Motor neuron (in vitro differentiated cells): ENCODE measurements at regions not wholly inside any gene's neighbourhood (a gene's known extent, or its start where the extent isn't known, plus 50 kb on each side); places are given as distances from the start of the nearest gene placed in this dataset.

Experiments
- ATAC-seq, 8 experiments: fragments of 200-7000 bp; cut with Tn5 transposase; replicated peaks in 6 of 8; 2 replicates each; pipeline ENCODE4 v1.8.0; 2021; ENCODE audit warnings: mild to moderate bottlenecking in 8 of 8, moderate library complexity in 8 of 8
- H3K27ac ChIP-seq, 2 donors: fragments of 250-450 bp; sonication (Bioruptor Pico); 2 replicates each; pipeline ENCODE4 v1.9.0; 2021; ENCODE audit warnings: antibody characterized with exemption in 2 of 2, mild to moderate bottlenecking in 2 of 2, moderate library complexity in 1 of 2
- H3K4me1 ChIP-seq, 2 donors: fragments of 250-450 bp; sonication (Bioruptor Pico); replicated peaks in 1 of 2; 2 replicates each; pipeline ENCODE4 v1.6.1; 2021; ENCODE audit warnings: antibody characterized with exemption in 2 of 2, mild to moderate bottlenecking in 2 of 2, moderate library complexity in 1 of 2
- H3K4me3 ChIP-seq, 5 donors: fragments of 250-450 bp; sonication (Bioruptor Pico); 2 replicates each; pipeline ENCODE4 v1.9.0; 2021; ENCODE audit warnings: antibody characterized with exemption in 5 of 5, mild to moderate bottlenecking in 5 of 5, moderate library complexity in 4 of 5
- WGBS, 10 experiments: fragments of 450-650 bp; shearing (Covaris generic); methylation state at CpG; one replicate each; pipeline ENCODE4 v1.0.0; 2022; 5-methylcytosine and 5-hydroxymethylcytosine counted together
- in situ Hi-C, 9 experiments: fragments of 400-800 bp; cut with MboI; loops; one replicate each; pipeline ENCODE4 v1.15.0; 2021; ENCODE audit warnings: low sequenced_read_pairs in 9 of 9, low pct_unique_long_range_greater_than_20kb in 2 of 9; ENCODE audit not compliant: unreplicated experiment in 9 of 9

GRCh38 chr2:238645716-238646115 lies 202.2 kb upstream of the TWIST2 start:
- Histone ChIP-seq H3K27ac (no peak overlapping the region), H3K4me1 (peaks cover 13 to 15% of the 10 kb centered on the region in 2 donors), H3K4me3 (no peak overlapping the region)
- in situ Hi-C loops, result loop anchor here in 1 of 9 experiments (25.0 kb wide), 1 partner anchor 108 kb away; no protein-coding TSS in a partner anchor
- ATAC-seq, result no peak
- WGBS, 10 experiments, result 80 to 100% (median 100%) methylated on average over 1 of the region's 1 CpG; no CpG with 5 or more reads in 2 of the 10 experiments

GRCh38 chr2:238646281-238646680 lies 201.6 kb upstream of the TWIST2 start:
- no peak for ATAC-seq
- WGBS, 10 experiments, result 37 to 100% (median 71%) methylated on average over 1 to 4 of the region's 4 CpGs; no CpG with 5 or more reads in 1 of the 10 experiments
- H3K4me1 ChIP-seq, result peaks cover 13 to 15% of the 10 kb centered on the region in 2 donors
- no peak overlapping the region for H3K27ac ChIP-seq
- in situ Hi-C loops, result loop anchor here in 1 of 9 experiments (25.0 kb wide), 1 partner anchor 109 kb away; no protein-coding TSS in a partner anchor
- H3K4me3 ChIP-seq, result no peak overlapping the region

- 50 to 100% (median 87%) methylated on average over 1 to 4 of the region's 4 CpGs; no CpG with 5 or more reads in 3 of the 10 experiments for WGBS, 10 experiments
- ATAC-seq, result no peak
- no peak overlapping the region for H3K4me3 ChIP-seq
- H3K27ac ChIP-seq, result no peak overlapping the region
- in situ Hi-C loops, result loop anchor here in 1 of 9 experiments (25.0 kb wide), 1 partner anchor 110 kb away; no protein-coding TSS in a partner anchor
- H3K4me1 ChIP-seq, result peaks cover 13 to 15% of the 10 kb centered on the region in 2 donors
Measured at GRCh38 chr2:238646803-238647202, 201.1 kb upstream of the TWIST2 start.

GRCh38 chr2:238649123-238649522 lies 198.8 kb upstream of the TWIST2 start:
- in situ Hi-C loops, result loop anchor here in 1 of 9 experiments (25.0 kb wide), 1 partner anchor 112 kb away; no protein-coding TSS in a partner anchor
- 60 to 100% (median 92%) methylated on average over 1 to 7 of the region's 7 CpGs for WGBS, 10 experiments

GRCh38 chr2:238649936-238650518 lies 197.9 kb upstream of the TWIST2 start:
- Histone ChIP-seq H3K4me3 (no peak overlapping the region), H3K27ac (no peak overlapping the region), H3K4me1 (peaks cover 0 to 2% of the 10 kb centered on the region in 2 donors)
- in situ Hi-C loops, result loop anchor here in 1 of 9 experiments (25.0 kb wide), 1 partner anchor 113 kb away; no protein-coding TSS in a partner anchor
- WGBS, 10 experiments, result 80 to 100% (median 100%) methylated on average over 1 to 2 of the region's 10 CpGs; no CpG with 5 or more reads in 6 of the 10 experiments
- ATAC-seq, result no peak

More at GRCh38 chr2:238649123-238649522, 198.8 kb upstream of the TWIST2 start:
- Histone ChIP-seq H3K4me3 (no peak overlapping the region), H3K4me1 (peaks cover 4 to 9% of the 10 kb centered on the region in 2 donors), H3K27ac (no peak overlapping the region)
- no peak for ATAC-seq

GRCh38 chr2:238650536-238650935 lies 197.3 kb upstream of the TWIST2 start:
- H3K4me1 ChIP-seq, result no peaks in the 10 kb centered on the region
- H3K4me3 ChIP-seq, result no peak overlapping the region
- in situ Hi-C loops, result no loop called here
- no peak overlapping the region for H3K27ac ChIP-seq
- WGBS, 10 experiments, result 67 to 100% (median 92%) methylated on average over 1 to 2 of the region's 5 CpGs; no CpG with 5 or more reads in 5 of the 10 experiments
- no peak for ATAC-seq

GRCh38 chr2:238651306-238652052 lies 196.4 kb upstream of the TWIST2 start:
- Histone ChIP-seq H3K27ac (no peak overlapping the region), H3K4me1 (no peaks in the 10 kb centered on the region), H3K4me3 (no peak overlapping the region)
- ATAC-seq, result no peak
- in situ Hi-C loops, result no loop called here
- 36 to 100% (median 82%) methylated on average over 2 to 5 of the region's 5 CpGs; no CpG with 5 or more reads in 4 of the 10 experiments for WGBS, 10 experiments

- WGBS, 10 experiments, result 60 to 100% (median 84%) methylated on average over 1 to 8 of the region's 15 CpGs; no CpG with 5 or more reads in 2 of the 10 experiments
- Histone ChIP-seq H3K4me1 (no peaks in the 10 kb centered on the region), H3K4me3 (no peak overlapping the region), H3K27ac (no peak overlapping the region)
- no peak for ATAC-seq
- in situ Hi-C loops, result no loop called here
Measured at GRCh38 chr2:238652053-238652770, 195.7 kb upstream of the TWIST2 start.

- Histone ChIP-seq H3K27ac (no peak overlapping the region), H3K4me1 (no peaks in the 10 kb centered on the region), H3K4me3 (no peak overlapping the region)
- WGBS, 10 experiments, result 20 to 83% (median 63%) methylated on average over 1 to 3 of the region's 13 CpGs; no CpG with 5 or more reads in 4 of the 10 experiments
- ATAC-seq, result no peak
- in situ Hi-C loops, result no loop called here
Measured at GRCh38 chr2:238652771-238653157, 195.1 kb upstream of the TWIST2 start.

- no peak overlapping the region for H3K27ac ChIP-seq
- H3K4me1 ChIP-seq, result no peaks in the 10 kb centered on the region
- H3K4me3 ChIP-seq, result no peak overlapping the region
- WGBS, 10 experiments, result 0 to 100% (median 53%) methylated on average over 1 to 3 of the region's 13 CpGs; no CpG with 5 or more reads in 5 of the 10 experiments
- ATAC-seq, result no peak
- in situ Hi-C loops, result no loop called here
Measured at GRCh38 chr2:238653431-238654109, 194.3 kb upstream of the TWIST2 start.

GRCh38 chr2:238654479-238655197 lies 193.2 kb upstream of the TWIST2 start:
- H3K4me3 ChIP-seq, result no peak overlapping the region
- 18 to 86% (median 60%) methylated on average over 1 to 4 of the region's 8 CpGs; no CpG with 5 or more reads in 1 of the 10 experiments for WGBS, 10 experiments
- in situ Hi-C loops, result no loop called here
- no peaks in the 10 kb centered on the region for H3K4me1 ChIP-seq
- ATAC-seq, result no peak
- no peak overlapping the region for H3K27ac ChIP-seq
